Karpas-422 (cell line): ENCODE measurements at regions not wholly inside any gene's neighbourhood (a gene's known extent, or its start where the extent isn't known, plus 50 kb on each side); places are given as distances from the start of the nearest gene placed in this dataset.

Experiments used
- DNase-seq: peaks from one replicate; pipeline ENCODE4 v3.0.0-alpha.2; 2015
- H2AFZ ChIP-seq: fragments of 200-600 bp; sonication (generic); 2 replicates; pipeline ENCODE4 v1.6.1; 2014; ENCODE audit warnings: antibody characterized with exemption, low read length, mixed read lengths
- H3K27ac ChIP-seq: fragments of 200-600 bp; sonication (generic); 2 replicates; pipeline ENCODE4 v1.5.1; 2014; ENCODE audit warnings: mild to moderate bottlenecking, low read length, moderate library complexity
- H3K27me3 ChIP-seq: fragments of 200-600 bp; sonication (generic); 2 replicates; pipeline ENCODE4 v1.6.1; 2014; ENCODE audit warnings: low read length, mixed read lengths
- H3K36me3 ChIP-seq: fragments of 200-600 bp; sonication (generic); 2 replicates; pipeline ENCODE4 v1.6.1; 2014; ENCODE audit warnings: low read length, mixed read lengths; ENCODE audit not compliant: insufficient read depth
- H3K4me1 ChIP-seq: fragments of 200-600 bp; sonication (generic); 2 replicates; pipeline ENCODE4 v1.6.1; 2014; ENCODE audit warnings: mild to moderate bottlenecking, low read length, mixed read lengths
- H3K4me2 ChIP-seq: fragments of 200-600 bp; sonication (generic); 2 replicates; pipeline ENCODE4 v1.6.1; 2014; ENCODE audit warnings: low read length, low read depth, mild to moderate bottlenecking; ENCODE audit not compliant: poor library complexity, severe bottlenecking
- H3K4me3 ChIP-seq: fragments of 200-600 bp; sonication (generic); 2 replicates; pipeline ENCODE4 v1.5.1; 2014; ENCODE audit warnings: mild to moderate bottlenecking, antibody characterized with exemption, low read length, mixed read lengths
- H3K79me2 ChIP-seq: fragments of 200-600 bp; sonication (generic); 2 replicates; pipeline ENCODE4 v1.6.1; 2014; ENCODE audit warnings: mild to moderate bottlenecking, low read length, mixed read lengths
- H3K9ac ChIP-seq: fragments of 200-600 bp; sonication (generic); 2 replicates; pipeline ENCODE4 v1.6.0; 2014; ENCODE audit warnings: low read length
- H3K9me2 ChIP-seq: fragments of 200-600 bp; sonication (generic), shearing (Covaris generic); replicated peaks from 2 replicates; pipeline ENCODE4 v1.6.0; 2014; ENCODE audit warnings: mild to moderate bottlenecking, low read length, moderate library complexity; ENCODE audit not compliant: insufficient read depth
- H3K9me3 ChIP-seq: fragments of 300-700, 200-600 bp; sonication (generic); 2 replicates; pipeline ENCODE4 v1.6.1; 2014; ENCODE audit warnings: low read length, mixed read lengths
- H4K20me1 ChIP-seq: fragments of 200-600 bp; sonication (generic); 2 replicates; pipeline ENCODE4 v1.6.1; 2014; ENCODE audit warnings: mild to moderate bottlenecking, antibody characterized with exemption, low read length, low read depth; ENCODE audit not compliant: insufficient read depth

GRCh38 chr5:163586531-163586956 is 81.1 kb downstream of the MAT2B start:
- no peak overlapping the region for H2AFZ ChIP-seq

DNA sequence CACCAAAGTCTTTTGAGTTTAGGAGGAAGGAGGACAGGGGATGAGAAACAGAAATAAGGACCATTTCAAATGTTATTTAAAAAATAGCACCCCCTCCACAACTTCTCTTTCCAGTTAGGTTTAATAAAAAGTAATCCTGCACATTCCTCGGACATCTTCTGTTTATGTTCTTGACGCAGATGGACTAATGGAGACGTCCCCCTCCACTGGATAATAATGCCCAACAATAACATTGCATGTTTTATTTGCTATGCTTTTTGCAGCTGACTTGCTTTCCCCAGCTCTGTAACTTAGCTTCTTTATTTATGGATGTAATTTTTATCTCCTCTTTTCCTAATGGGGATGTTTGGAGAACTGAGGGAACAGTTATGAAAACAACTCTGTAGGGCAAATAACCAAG is 89.5 kb downstream of the MAT2B start:
- no peaks in the 10 kb centered on the region for H3K9me2 ChIP-seq

More at GRCh38 chr5:163586531-163586956, 81.1 kb downstream of the MAT2B start:
- no peaks in the 10 kb centered on the region for H3K9me2 ChIP-seq
- no peaks in the 10 kb centered on the region for H3K27me3 ChIP-seq
- no peak overlapping the region for H3K9ac ChIP-seq
- no peaks in the 10 kb centered on the region for H4K20me1 ChIP-seq
- DNase-seq = no peak
- H3K79me2 ChIP-seq = no peaks in the 10 kb centered on the region
- no peaks in the 10 kb centered on the region for H3K36me3 ChIP-seq
- H3K4me1 ChIP-seq = no peaks in the 10 kb centered on the region
- no peaks in the 10 kb centered on the region for H3K9me3 ChIP-seq
- H3K27ac ChIP-seq = no peak overlapping the region
- no peak overlapping the region for H3K4me3 ChIP-seq
- no peak overlapping the region for H3K4me2 ChIP-seq

GRCh38 chr5:163595932-163596607 is 90.7 kb downstream of the MAT2B start:
- H3K9me2 ChIP-seq = no peaks in the 10 kb centered on the region
- DNase-seq = no peak
- H3K27ac ChIP-seq = no peak overlapping the region
- H2AFZ ChIP-seq = no peak overlapping the region
- no peaks in the 10 kb centered on the region for H3K79me2 ChIP-seq
- H3K27me3 ChIP-seq = no peaks in the 10 kb centered on the region
- no peak overlapping the region for H3K4me2 ChIP-seq
- H3K9me3 ChIP-seq = no peaks in the 10 kb centered on the region
- no peaks in the 10 kb centered on the region for H3K4me1 ChIP-seq
- no peaks in the 10 kb centered on the region for H3K36me3 ChIP-seq
- no peaks in the 10 kb centered on the region for H4K20me1 ChIP-seq
- H3K4me3 ChIP-seq = no peak overlapping the region
- H3K9ac ChIP-seq = no peak overlapping the region

More for the DNA sequence above, 89.5 kb downstream of the MAT2B start:
- Histone ChIP-seq H3K4me1 (no peaks in the 10 kb centered on the region), H4K20me1 (no peaks in the 10 kb centered on the region), H3K9ac (no peak overlapping the region), H3K36me3 (no peaks in the 10 kb centered on the region), H2AFZ (no peak overlapping the region), H3K4me3 (no peak overlapping the region), H3K4me2 (no peak overlapping the region), H3K9me3 (no peaks in the 10 kb centered on the region), H3K79me2 (no peaks in the 10 kb centered on the region), H3K27ac (no peak overlapping the region), H3K27me3 (no peaks in the 10 kb centered on the region)
- no peak for DNase-seq

DNA sequence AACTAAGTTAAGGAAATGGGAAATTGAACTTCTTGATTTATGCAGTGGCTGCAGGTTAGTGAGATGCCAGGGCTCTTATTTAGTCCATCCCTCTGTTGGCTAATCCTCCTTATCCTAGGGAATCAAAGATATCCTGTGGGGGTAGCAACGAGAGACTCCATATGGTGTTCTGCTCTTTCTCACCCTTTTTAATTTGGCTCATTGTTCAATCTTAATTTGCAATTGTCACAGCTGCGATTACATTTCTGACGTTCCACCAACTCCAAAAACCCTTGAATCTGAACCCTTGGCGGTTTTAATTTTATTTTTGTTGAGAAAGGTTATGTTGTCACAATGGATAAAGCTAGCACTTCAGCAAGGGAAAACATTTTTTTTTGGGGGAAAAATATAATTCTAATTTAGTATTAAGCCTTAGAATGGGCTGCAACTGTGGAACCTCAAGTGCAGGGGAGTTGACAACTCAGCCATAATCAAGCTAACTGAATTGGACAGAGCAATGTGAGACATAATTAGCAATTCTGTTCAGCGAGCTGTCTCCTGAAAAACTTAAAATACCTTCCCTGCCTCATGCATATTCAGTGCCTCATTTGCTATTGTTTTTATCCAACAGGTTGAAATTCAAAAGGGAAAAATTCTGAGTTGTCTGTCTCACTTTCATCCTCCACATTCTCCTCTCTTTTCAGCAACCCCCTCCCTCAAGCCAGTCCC is 91.3 kb downstream of the MAT2B start:
- Histone ChIP-seq H3K9me3 (no peaks in the 10 kb centered on the region), H2AFZ (no peak overlapping the region), H4K20me1 (no peaks in the 10 kb centered on the region), H3K4me3 (no peak overlapping the region), H3K4me1 (no peaks in the 10 kb centered on the region), H3K27ac (no peak overlapping the region), H3K4me2 (no peak overlapping the region), H3K27me3 (no peaks in the 10 kb centered on the region), H3K79me2 (no peaks in the 10 kb centered on the region), H3K9ac (no peak overlapping the region), H3K9me2 (no peaks in the 10 kb centered on the region), H3K36me3 (no peaks in the 10 kb centered on the region)
- no peak for DNase-seq

DNA sequence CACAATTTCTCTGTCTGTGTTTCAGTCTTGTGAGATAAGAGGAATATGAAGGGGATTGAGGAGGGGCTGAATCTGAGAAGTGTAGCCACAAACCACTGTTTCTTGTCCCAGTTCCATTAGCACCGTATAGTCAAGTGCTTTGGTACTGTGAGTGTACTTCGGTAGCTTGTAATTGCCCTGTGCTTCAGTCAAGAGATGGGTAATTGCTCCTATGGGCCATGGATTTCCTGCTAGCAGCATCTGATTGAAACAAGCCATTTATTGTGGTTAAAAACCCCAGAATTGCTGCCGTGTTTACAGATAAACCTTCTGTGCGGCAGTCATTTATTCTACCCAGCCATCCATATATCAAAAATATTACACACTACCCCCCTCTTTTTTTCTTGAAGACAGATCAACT is 98.6 kb downstream of the MAT2B start:
- Histone ChIP-seq H3K9me3 (no peaks in the 10 kb centered on the region), H2AFZ (no peak overlapping the region), H3K9ac (no peak overlapping the region), H3K27me3 (no peaks in the 10 kb centered on the region), H3K9me2 (no peaks in the 10 kb centered on the region), H3K27ac (no peak overlapping the region), H3K4me1 (no peaks in the 10 kb centered on the region), H3K4me2 (no peak overlapping the region), H3K36me3 (no peaks in the 10 kb centered on the region), H3K4me3 (no peak overlapping the region), H4K20me1 (no peaks in the 10 kb centered on the region), H3K79me2 (no peaks in the 10 kb centered on the region)
- no peak for DNase-seq

DNA sequence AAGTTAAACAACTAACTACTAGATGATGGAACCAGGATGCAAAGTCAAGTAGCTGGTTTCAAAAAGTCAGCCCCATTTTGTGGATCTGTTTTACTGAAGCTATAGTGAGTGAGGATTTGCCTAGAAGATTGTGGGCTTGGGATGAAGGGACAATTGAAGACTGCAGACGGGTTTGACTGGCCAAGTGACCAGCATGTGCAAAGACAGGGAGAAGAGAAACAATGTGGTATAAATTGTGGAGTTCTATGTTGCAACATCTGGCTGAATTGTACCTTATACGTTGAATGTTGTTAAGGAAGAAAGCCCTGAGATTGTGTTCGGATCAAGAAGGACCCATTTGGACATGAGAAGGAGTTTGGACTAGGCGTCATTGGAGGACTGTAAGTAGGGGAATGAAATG is 101.8 kb downstream of the MAT2B start:
- H2AFZ ChIP-seq = no peak overlapping the region
- H3K4me1 ChIP-seq = no peaks in the 10 kb centered on the region
- no peaks in the 10 kb centered on the region for H3K9me2 ChIP-seq
- H3K4me2 ChIP-seq = no peak overlapping the region
- no peak overlapping the region for H3K27ac ChIP-seq
- no peaks in the 10 kb centered on the region for H4K20me1 ChIP-seq
- no peak overlapping the region for H3K4me3 ChIP-seq
- H3K27me3 ChIP-seq = no peaks in the 10 kb centered on the region
- no peaks in the 10 kb centered on the region for H3K9me3 ChIP-seq
- no peaks in the 10 kb centered on the region for H3K36me3 ChIP-seq
- H3K9ac ChIP-seq = no peak overlapping the region
- no peaks in the 10 kb centered on the region for H3K79me2 ChIP-seq
- DNase-seq = no peak

GRCh38 chr5:163608621-163609020 is 103.2 kb downstream of the MAT2B start:
- no peak overlapping the region for H3K4me2 ChIP-seq
- no peak overlapping the region for H3K9ac ChIP-seq
- no peaks in the 10 kb centered on the region for H3K27me3 ChIP-seq
- no peaks in the 10 kb centered on the region for H4K20me1 ChIP-seq
- H3K4me1 ChIP-seq = no peaks in the 10 kb centered on the region
- no peaks in the 10 kb centered on the region for H3K9me2 ChIP-seq
- no peaks in the 10 kb centered on the region for H3K36me3 ChIP-seq
- DNase-seq = no peak
- H3K4me3 ChIP-seq = no peak overlapping the region
- no peak overlapping the region for H2AFZ ChIP-seq
- H3K79me2 ChIP-seq = no peaks in the 10 kb centered on the region
- H3K27ac ChIP-seq = no peak overlapping the region
- no peaks in the 10 kb centered on the region for H3K9me3 ChIP-seq

DNA sequence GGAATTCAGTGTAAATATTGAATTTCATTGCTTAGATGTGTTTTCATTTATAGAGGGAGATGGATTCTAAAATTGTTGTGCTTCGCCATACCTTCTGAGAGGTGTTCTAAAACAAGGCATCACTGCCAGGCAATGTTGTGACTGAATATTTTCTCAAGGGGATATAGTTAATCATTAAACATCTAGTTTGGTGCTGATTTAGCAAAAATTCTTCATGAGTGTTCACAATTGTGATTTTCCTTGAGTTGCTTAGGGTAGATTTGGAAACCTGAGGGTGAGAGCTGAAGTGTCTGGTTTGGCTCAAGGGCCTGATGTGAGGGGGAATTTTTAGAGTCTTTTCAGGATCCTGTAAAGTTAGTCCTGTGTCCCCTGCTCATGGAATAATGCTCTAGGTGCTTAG is 104.5 kb downstream of the MAT2B start:
- Histone ChIP-seq H3K27ac (no peak overlapping the region), H3K9ac (no peak overlapping the region), H4K20me1 (no peaks in the 10 kb centered on the region), H3K9me3 (no peaks in the 10 kb centered on the region), H3K9me2 (no peaks in the 10 kb centered on the region), H3K4me2 (no peak overlapping the region), H3K4me3 (no peak overlapping the region), H3K36me3 (no peaks in the 10 kb centered on the region), H3K4me1 (no peaks in the 10 kb centered on the region), H2AFZ (no peak overlapping the region), H3K79me2 (no peaks in the 10 kb centered on the region), H3K27me3 (no peaks in the 10 kb centered on the region)
- no peak for DNase-seq
